ENCODE measurements at regions not wholly inside any gene's neighbourhood (a gene's known extent, or its start where the extent isn't known, plus 50 kb on each side); places are given as distances from the start of the nearest gene placed in this dataset.

- TF ChIP-seq CTCF (IDR thresholded peaks at IDR 0.05; ENCODE audit: control extremely low read depth in 1 of 3, insufficient read depth in 1 of 3, low read depth in 1 of 3, low read length in 3 of 3) (no peak), ATF3 (IDR thresholded peaks at IDR 0.05; ENCODE audit: insufficient read depth, low read depth, low read length) (no peak), SRF (IDR thresholded peaks at IDR 0.05; ENCODE audit: low read depth, low read length) (no peak)
Measured at GRCh38 chr12:84718906-84719305, 193.7 kb downstream of the SLC6A15 start.

All from H1 (cell line).